Right lung (tissue), 2 donors: ENCODE measurements at regions not wholly inside any gene's neighbourhood (a gene's known extent, or its start where the extent isn't known, plus 50 kb on each side); places are given as distances from the start of the nearest gene placed in this dataset.

ENCODE experiments used
- DNase-seq, 2 donors: peaks; one replicate each; pipeline ENCODE4 v3.0.0-alpha.2; 2013

- DNase-seq = no peak
These were observed 277.0 kb downstream of the CDH2 start for GRCh38 chr18:27899893-27900292.

- DNase-seq = no peak
These were observed 282.2 kb downstream of the CDH2 start for GRCh38 chr18:27894746-27895145.

- DNase-seq = no peak
These were observed 289.0 kb downstream of the CDH2 start for GRCh38 chr18:27887711-27888495.

- no peak for DNase-seq
These were observed 289.6 kb downstream of the CDH2 start for GRCh38 chr18:27887287-27887686.

- DNase-seq = no peak
These were observed 297.4 kb downstream of the CDH2 start for GRCh38 chr18:27879540-27879939.

- DNase-seq = no peak
These were observed 305.2 kb downstream of the CDH2 start for GRCh38 chr18:27871726-27872125.

GRCh38 chr18:27869735-27870134, 307.2 kb downstream of the CDH2 start:
- no peak for DNase-seq

- no peak for DNase-seq
These were observed 311.5 kb downstream of the CDH2 start for GRCh38 chr18:27865431-27865830.

- no peak for DNase-seq
These were observed 313.0 kb downstream of the CDH2 start for GRCh38 chr18:27863780-27864430.

- DNase-seq = no peak
These were observed 314.8 kb downstream of the CDH2 start for GRCh38 chr18:27862041-27862682.

- no peak for DNase-seq
These were observed 315.4 kb downstream of the CDH2 start for GRCh38 chr18:27861539-27861938.

- no peak for DNase-seq
These were observed 316.2 kb downstream of the CDH2 start for GRCh38 chr18:27860701-27861107.

- DNase-seq = no peak
These were observed 316.9 kb downstream of the CDH2 start for GRCh38 chr18:27860011-27860410.

- no peak for DNase-seq
These were observed 320.1 kb downstream of the CDH2 start for GRCh38 chr18:27856820-27857219.

- no peak for DNase-seq
These were observed 321.4 kb downstream of the CDH2 start for GRCh38 chr18:27855486-27855885.

- no peak for DNase-seq
These were observed 322.3 kb downstream of the CDH2 start for GRCh38 chr18:27854631-27855030.

- DNase-seq = no peak
These were observed 328.6 kb downstream of the CDH2 start for GRCh38 chr18:27848336-27848735.

GRCh38 chr18:27847412-27847811, 329.5 kb downstream of the CDH2 start:
- DNase-seq = no peak

GRCh38 chr18:27845897-27846296, 331.0 kb downstream of the CDH2 start:
- DNase-seq = no peak

- no peak for DNase-seq
These were observed 332.9 kb downstream of the CDH2 start for GRCh38 chr18:27843783-27844777.

GRCh38 chr18:27839141-27839540, 337.8 kb downstream of the CDH2 start:
- DNase-seq = no peak

- DNase-seq = no peak
These were observed 338.7 kb downstream of the CDH2 start for GRCh38 chr18:27838225-27838624.
